T-helper 2 cell treated with Interferon-gamma antibody and Interleukin-4, amounts not matched to agents 5 μg/mL and 100 μg/mL, for 36 hours (primary cell): ENCODE measurements at regions not wholly inside any gene's neighbourhood (a gene's known extent, or its start where the extent isn't known, plus 50 kb on each side); places are given as distances from the start of the nearest gene placed in this dataset.

ENCODE experiments used
- DNase-seq: peaks from one replicate; pipeline ENCODE4 v3.0.0; 2021; ENCODE audit warnings: low spot score
- H3K27ac Mint-ChIP-seq: one replicate; pipeline ENCODE4 v1.8.0; 2021; ENCODE audit warnings: mild to moderate bottlenecking, mixed read lengths
- H3K27me3 Mint-ChIP-seq: one replicate; pipeline ENCODE4 v1.8.0; 2021; ENCODE audit warnings: low read depth, mixed read lengths
- H3K36me3 Mint-ChIP-seq: one replicate; pipeline ENCODE4 v1.8.0; 2021; ENCODE audit warnings: low read depth, mixed read lengths
- H3K4me1 Mint-ChIP-seq: one replicate; pipeline ENCODE4 v1.8.0; 2021; ENCODE audit warnings: low read depth, mixed read lengths
- H3K4me3 Mint-ChIP-seq: one replicate; pipeline ENCODE4 v1.8.0; 2022; ENCODE audit warnings: mild to moderate bottlenecking, moderate library complexity, mixed read lengths
- H3K9me3 Mint-ChIP-seq: one replicate; pipeline ENCODE4 v1.8.0; 2021; ENCODE audit warnings: mixed read lengths

DNA sequence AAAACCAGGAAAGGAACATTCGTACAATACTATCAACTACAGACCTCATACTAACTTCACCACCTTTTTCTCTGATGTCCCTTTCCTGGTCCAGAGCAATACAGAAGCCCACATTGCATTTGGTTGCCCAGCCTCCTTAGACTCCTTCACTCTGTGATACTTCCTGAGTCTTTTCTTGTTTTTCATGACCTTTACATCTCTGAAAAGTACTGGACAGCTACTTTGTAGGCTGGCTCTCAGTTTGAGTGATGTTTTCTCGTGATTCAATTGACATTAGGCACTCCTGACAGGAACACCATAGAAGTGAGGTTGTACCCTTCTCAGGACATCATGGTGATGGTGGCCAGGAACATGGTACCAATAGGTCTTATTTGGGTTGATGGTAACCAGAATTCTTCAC, 185.9 kb upstream of the SLC39A10 start:
- no peak for DNase-seq
- no peak overlapping the region for H3K4me3 Mint-ChIP-seq
- H3K36me3 Mint-ChIP-seq = peaks cover 18% of the 10 kb centered on the region
- H3K27me3 Mint-ChIP-seq = no peaks in the 10 kb centered on the region
- peaks cover 15% of the 10 kb centered on the region for H3K9me3 Mint-ChIP-seq
- H3K27ac Mint-ChIP-seq = no peak overlapping the region
- H3K4me1 Mint-ChIP-seq = peaks cover 28% of the 10 kb centered on the region

DNA sequence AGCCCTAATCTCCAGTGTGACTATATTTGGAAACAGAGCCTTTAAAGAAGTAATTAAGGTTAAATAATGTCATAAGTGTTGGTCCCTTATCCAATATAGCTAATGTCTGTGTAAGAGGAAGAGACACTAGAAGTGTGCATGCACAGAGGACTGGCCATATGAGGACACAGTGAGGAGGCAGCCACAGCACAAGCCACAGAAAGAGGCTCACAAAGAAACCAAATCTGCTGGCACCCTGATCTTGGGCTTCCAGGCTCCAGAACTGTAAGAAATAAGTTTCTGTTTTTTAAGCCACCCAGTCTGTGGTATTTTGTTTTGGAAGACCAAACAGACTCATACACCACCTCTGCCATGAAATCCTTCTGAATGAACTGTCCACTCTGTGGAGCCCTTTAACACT, 186.4 kb upstream of the SLC39A10 start:
- H3K4me3 Mint-ChIP-seq = no peak overlapping the region
- no peak for DNase-seq
- no peak overlapping the region for H3K27ac Mint-ChIP-seq

DNA sequence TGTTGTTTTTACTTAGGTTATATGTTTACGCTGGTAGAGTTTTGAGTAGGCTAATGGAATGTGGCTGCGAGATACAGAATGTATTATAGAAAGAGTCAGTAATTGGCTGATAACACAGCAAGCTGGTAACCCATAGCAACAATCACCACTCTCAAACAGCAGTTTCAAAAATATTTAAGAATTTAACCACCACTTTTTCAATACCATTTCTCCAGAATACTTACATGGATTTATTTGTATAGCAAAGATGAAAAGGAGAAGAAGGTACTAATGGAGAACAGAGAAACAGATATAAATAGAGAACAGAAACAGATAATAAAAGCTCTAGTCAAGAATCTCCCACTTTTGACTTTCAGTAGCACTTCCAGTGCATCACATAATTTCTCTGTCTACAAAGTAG, 188.3 kb upstream of the SLC39A10 start:
- no peak for DNase-seq
- Mint-ChIP-seq H3K36me3 (peaks cover 24% of the 10 kb centered on the region), H3K27ac (no peak overlapping the region), H3K9me3 (peaks cover 24% of the 10 kb centered on the region), H3K4me3 (no peak overlapping the region), H3K27me3 (no peaks in the 10 kb centered on the region), H3K4me1 (peaks cover 25% of the 10 kb centered on the region)

More for the DNA sequence above, 186.4 kb upstream of the SLC39A10 start:
- Mint-ChIP-seq H3K4me1 (peaks cover 29% of the 10 kb centered on the region), H3K9me3 (peaks cover 20% of the 10 kb centered on the region), H3K27me3 (no peaks in the 10 kb centered on the region), H3K36me3 (peaks cover 23% of the 10 kb centered on the region)

DNA sequence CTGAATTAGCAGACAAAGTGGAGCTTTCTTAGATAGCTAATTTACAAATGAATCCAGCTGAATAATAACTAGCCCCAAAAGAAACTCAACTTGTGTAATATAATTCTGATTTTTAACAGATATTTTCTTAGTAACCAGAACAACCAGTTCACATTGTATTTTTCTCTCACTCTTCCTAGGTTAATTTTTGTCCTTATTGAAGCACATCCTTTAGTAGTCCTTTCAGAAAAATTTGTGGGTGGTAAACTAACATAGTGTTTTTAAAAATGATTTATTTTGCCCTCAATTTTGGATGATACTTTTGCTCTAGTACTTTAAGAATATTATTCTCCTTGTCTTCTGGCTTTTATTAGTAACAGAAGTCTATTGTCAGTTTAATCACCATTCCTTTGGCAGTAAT, 190.6 kb upstream of the SLC39A10 start:
- Mint-ChIP-seq H3K27ac (no peak overlapping the region), H3K27me3 (no peaks in the 10 kb centered on the region), H3K9me3 (peaks cover 36% of the 10 kb centered on the region), H3K4me3 (no peak overlapping the region), H3K36me3 (peaks cover 21% of the 10 kb centered on the region), H3K4me1 (peaks cover 21% of the 10 kb centered on the region)
- no peak for DNase-seq

DNA sequence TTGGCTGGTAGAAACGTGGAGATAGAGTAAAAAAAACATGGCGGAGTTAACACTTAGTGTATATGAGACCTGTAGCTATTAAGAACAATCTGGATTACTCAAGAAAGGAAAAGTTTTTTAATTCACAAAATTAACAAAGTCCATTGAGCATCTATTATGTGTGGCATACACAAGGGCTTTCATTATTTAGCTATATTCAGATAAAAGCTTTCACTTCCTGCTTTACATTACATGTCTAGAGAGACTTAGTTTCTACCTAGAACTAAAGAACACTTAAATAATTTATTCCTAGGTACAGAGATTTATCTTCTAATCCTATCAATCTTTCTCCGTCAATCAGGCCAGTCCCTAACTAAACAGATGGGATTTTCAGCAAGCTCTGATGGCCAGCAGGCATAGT, 196.0 kb upstream of the SLC39A10 start:
- Mint-ChIP-seq H3K4me3 (no peak overlapping the region), H3K27ac (no peak overlapping the region), H3K36me3 (peaks cover 16% of the 10 kb centered on the region), H3K4me1 (peaks cover 27% of the 10 kb centered on the region), H3K27me3 (no peaks in the 10 kb centered on the region), H3K9me3 (peaks cover 46% of the 10 kb centered on the region)
- no peak for DNase-seq

DNA sequence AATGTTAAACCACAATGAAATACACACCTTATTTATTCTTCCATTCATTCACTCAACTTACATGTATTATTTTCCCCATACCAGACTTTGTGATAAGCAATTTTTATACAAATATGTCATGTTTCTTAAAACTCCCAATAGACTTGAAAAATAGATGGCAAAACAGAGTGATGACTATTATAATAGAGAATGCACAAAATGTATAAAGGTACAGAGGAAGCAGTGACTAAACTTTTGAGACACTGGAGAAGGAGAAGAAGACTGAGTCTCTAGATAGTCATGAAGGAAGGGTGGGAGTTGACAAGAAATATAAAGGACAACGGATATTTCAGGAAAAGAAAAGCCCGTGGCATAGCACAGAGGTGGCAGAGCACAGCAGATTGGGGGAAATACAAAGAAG, 198.1 kb upstream of the SLC39A10 start:
- no peak overlapping the region for H3K4me3 Mint-ChIP-seq
- peaks cover 16% of the 10 kb centered on the region for H3K36me3 Mint-ChIP-seq
- no peak for DNase-seq
- no peaks in the 10 kb centered on the region for H3K27me3 Mint-ChIP-seq
- no peak overlapping the region for H3K27ac Mint-ChIP-seq
- peaks cover 38% of the 10 kb centered on the region for H3K9me3 Mint-ChIP-seq
- H3K4me1 Mint-ChIP-seq = peaks cover 29% of the 10 kb centered on the region

DNA sequence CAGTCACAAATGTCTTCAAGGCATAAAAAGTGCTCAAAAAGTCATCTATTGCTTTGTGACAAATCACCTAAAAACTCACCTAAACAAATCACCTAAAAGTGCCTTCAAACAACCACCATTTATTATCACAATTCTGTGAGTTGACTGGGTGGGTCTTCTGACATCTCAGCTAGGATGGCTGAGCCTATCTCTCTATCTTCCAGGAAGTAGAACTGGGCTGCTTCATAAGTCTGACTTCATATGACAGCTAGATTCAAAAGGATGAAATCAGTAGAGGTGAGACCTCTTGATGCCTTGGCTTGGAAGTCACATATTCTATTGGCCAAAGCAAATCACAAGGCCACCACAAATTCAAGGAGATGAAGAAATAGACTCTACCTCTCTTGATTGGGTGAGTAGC, 199.2 kb upstream of the SLC39A10 start:
- peaks cover 30% of the 10 kb centered on the region for H3K4me1 Mint-ChIP-seq
- no peak overlapping the region for H3K27ac Mint-ChIP-seq
- H3K9me3 Mint-ChIP-seq = peaks cover 37% of the 10 kb centered on the region
- DNase-seq = no peak
- peaks cover 17% of the 10 kb centered on the region for H3K36me3 Mint-ChIP-seq
- no peak overlapping the region for H3K4me3 Mint-ChIP-seq
- H3K27me3 Mint-ChIP-seq = no peaks in the 10 kb centered on the region

DNA sequence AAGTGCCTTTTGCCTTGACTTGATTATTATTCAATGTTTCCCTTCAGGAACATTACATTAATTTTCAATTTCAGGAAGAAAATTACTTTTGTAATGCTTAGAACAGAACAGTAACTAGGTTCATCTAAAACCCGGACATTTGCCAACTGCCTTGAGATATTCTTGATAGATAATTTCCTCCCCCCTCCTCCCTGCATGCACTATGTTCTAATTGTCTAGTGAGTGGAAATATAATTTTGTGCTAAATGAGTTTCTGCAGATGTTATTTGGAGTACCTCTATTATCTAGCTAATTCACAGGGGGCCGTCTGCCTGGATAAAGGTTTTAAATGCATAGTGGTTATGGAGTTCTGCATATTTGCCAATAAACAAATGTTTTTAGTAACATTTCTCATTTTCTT, 200.3 kb upstream of the SLC39A10 start:
- DNase-seq = no peak
- Mint-ChIP-seq H3K36me3 (peaks cover 15% of the 10 kb centered on the region), H3K27ac (no peak overlapping the region), H3K27me3 (no peaks in the 10 kb centered on the region), H3K9me3 (peaks cover 27% of the 10 kb centered on the region), H3K4me1 (peaks cover 32% of the 10 kb centered on the region), H3K4me3 (no peak overlapping the region)

DNA sequence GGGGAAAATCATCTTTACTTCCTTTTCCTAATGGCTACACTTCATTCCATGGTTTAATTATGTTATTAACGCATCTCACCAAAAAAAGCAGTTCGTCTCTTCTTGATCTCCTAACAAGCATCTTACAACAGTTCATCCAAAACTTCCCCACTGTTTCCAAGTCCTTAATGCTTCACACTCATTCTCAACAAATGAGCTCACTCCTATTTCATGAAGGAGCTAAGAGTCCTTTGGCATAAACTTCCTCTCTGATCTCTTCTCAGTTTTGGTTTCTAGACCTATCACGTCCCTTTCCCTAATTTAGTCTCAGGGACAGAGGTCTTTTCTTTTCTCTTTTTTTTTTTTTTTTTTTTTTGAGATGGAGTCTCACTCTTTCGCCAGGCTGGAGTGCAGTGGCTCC, 205.9 kb upstream of the SLC39A10 start:
- Mint-ChIP-seq H3K4me1 (peaks cover 15% of the 10 kb centered on the region), H3K36me3 (peaks cover 6% of the 10 kb centered on the region), H3K27ac (no peak overlapping the region), H3K4me3 (no peak overlapping the region), H3K27me3 (no peaks in the 10 kb centered on the region), H3K9me3 (no peaks in the 10 kb centered on the region)
- no peak for DNase-seq

DNA sequence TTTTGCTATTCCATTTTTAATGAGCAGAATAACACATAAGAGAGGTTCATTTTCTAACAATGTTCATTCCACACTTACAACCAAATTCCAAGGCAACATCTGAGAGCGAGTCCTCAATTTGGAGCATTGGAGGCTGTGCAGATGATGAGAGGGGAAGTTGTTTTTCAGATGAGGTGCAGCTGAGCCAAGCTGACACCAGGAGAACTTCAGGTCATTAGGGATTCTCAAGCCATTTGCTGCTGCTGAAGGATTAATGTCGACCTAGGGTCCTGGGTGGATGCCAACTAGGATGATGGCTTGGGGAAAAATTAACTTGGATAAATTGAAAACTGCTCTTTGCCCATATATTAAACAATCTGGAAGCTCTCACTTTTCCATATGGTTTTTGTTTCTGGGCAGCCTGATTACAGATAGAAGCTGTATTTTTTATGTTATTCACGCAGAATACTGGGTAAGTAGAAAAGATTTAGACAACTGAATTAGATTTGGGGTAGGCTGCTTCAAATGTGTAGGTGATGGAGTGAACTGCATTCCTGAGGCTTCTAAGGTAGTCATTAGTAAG, 206.4 kb upstream of the SLC39A10 start:
- no peaks in the 10 kb centered on the region for H3K27me3 Mint-ChIP-seq
- no peak overlapping the region for H3K4me3 Mint-ChIP-seq
- H3K27ac Mint-ChIP-seq = no peak overlapping the region
- peaks cover 6% of the 10 kb centered on the region for H3K36me3 Mint-ChIP-seq
- DNase-seq = no peak
- H3K4me1 Mint-ChIP-seq = peaks cover 15% of the 10 kb centered on the region
- no peaks in the 10 kb centered on the region for H3K9me3 Mint-ChIP-seq

DNA sequence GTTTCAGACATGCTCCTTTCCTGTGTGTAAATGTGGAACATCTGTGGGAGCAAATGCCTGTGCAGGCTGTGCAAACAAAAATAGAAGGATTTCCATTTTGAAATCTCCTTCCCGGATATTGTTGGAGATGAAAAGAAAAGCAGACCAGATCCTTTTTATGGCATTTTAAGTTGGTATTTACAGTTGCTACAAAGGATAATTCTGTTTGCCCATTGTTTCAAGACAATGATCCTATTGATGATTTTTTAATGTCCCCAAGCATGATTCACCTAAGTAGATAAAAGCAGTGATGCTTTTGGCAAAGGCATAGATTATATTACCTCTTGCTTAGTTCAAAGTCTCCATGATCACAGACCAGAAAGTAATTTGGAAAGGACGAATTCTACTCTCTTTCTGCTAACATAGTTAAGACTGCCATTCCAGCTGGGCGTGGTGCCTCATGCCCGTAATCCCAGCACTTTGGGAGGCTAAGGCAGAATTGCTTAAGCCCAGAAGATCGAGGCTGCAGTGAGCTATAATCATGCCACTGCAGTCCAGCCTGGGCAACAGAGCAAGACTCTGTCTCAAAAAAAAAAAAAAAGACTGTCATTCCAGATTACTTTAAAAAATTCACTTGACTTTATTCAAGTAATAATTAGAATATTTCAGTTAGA, 209.6 kb upstream of the SLC39A10 start:
- Mint-ChIP-seq H3K36me3 (peaks cover 5% of the 10 kb centered on the region), H3K9me3 (peaks cover 20% of the 10 kb centered on the region), H3K4me1 (peaks cover 7% of the 10 kb centered on the region), H3K4me3 (no peak overlapping the region), H3K27ac (no peak overlapping the region), H3K27me3 (no peaks in the 10 kb centered on the region)
- no peak for DNase-seq

DNA sequence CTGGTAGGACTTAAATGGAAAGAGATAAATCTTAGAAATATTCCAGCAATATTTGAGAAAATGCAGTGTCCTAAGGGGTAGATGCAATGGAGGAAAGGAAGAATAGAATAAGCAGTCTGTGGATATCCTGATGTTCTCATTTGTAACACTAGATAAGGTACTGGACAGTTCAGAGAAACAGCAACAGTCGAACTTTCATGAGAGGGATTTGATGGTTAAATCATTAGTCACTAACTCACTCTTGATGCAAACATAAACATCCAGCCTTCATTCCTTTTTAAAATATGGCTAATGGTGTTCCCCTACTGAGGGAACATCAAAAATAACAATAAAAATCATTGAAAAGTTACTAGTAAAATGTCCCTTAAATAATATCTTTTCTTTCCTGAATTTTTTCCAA, 211.4 kb upstream of the SLC39A10 start:
- Mint-ChIP-seq H3K4me1 (peaks cover 5% of the 10 kb centered on the region), H3K36me3 (peaks cover 22% of the 10 kb centered on the region), H3K4me3 (no peak overlapping the region), H3K27ac (no peak overlapping the region), H3K9me3 (peaks cover 38% of the 10 kb centered on the region), H3K27me3 (no peaks in the 10 kb centered on the region)
- DNase-seq = no peak

DNA sequence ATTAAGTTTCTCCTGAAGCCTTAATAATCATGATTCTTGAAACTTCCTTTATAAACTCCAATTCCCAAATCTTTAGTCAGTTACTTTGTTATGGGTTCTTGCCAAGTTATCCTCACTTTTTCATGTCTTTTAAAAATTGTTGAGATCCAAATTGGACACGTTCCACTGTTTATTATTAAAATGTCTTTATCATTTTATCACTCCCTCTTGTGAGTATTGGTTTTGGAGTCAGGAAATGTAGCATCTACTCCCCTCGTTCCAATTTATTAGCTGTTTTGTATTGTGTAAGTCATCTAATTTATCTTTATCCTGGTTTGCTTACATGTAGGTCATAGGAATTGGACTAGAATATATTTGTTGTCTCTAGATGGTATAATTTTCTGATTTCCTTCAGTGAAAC, 213.1 kb upstream of the SLC39A10 start:
- Mint-ChIP-seq H3K36me3 (peaks cover 28% of the 10 kb centered on the region), H3K27ac (no peak overlapping the region), H3K27me3 (no peaks in the 10 kb centered on the region), H3K9me3 (peaks cover 46% of the 10 kb centered on the region), H3K4me1 (peaks cover 4% of the 10 kb centered on the region), H3K4me3 (no peak overlapping the region)
- DNase-seq = no peak

DNA sequence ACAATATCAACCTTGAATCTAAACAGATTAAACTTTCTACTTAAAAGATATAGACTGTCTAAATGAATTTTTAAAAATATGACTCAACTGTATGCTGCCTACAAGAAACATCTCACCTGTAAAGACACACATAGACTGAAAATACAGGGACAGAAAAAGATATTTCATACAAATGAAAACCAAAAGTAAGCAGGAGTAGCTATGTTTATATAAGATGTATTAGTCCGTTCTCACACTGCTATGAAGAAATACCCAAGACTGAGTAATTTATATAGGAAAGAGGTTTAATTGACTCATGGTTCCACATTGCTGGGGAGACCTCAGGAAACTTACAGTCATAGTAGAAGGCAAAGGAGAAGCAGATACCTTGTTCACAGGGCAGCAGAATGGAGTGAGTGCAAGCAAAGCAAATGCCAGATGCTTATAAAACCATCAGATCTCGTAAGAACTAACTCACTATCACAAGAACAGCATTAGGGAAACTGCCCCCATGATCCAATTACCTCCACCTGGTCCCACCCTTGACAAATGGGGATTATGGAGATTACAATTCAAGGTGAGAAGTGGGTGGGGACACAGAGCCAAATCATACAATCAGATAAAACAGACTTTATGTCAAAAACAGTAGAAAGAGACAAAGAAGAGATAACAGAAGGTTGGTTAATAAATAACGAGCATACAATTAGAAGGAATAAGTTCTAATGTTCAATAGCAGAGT, 214.4 kb upstream of the SLC39A10 start:
- no peak for DNase-seq
- H3K36me3 Mint-ChIP-seq = peaks cover 28% of the 10 kb centered on the region
- no peak overlapping the region for H3K27ac Mint-ChIP-seq
- H3K4me3 Mint-ChIP-seq = no peak overlapping the region
- H3K4me1 Mint-ChIP-seq = peaks cover 4% of the 10 kb centered on the region
- peaks cover 55% of the 10 kb centered on the region for H3K9me3 Mint-ChIP-seq
- H3K27me3 Mint-ChIP-seq = no peaks in the 10 kb centered on the region
